Fibroblast of mammary gland (primary cell): ENCODE measurements at regions not wholly inside any gene's neighbourhood (a gene's known extent, or its start where the extent isn't known, plus 50 kb on each side); places are given as distances from the start of the nearest gene placed in this dataset.

Source experiments
- DNase-seq: peaks from one replicate; pipeline ENCODE4 v3.0.0-alpha.2; 2010; ENCODE audit warnings: low read depth
- H3K4me3 ChIP-seq: 2 replicates; pipeline ENCODE4 v1.5.1; 2011; ENCODE audit warnings: low read depth, mild to moderate bottlenecking, low read length, moderate library complexity; ENCODE audit not compliant: control insufficient read depth
- TF ChIP-seq, protein P1 (sequence below): conservative IDR thresholded peaks from 2 replicates; pipeline ENCODE4 v1.5.1; 2011; ENCODE audit warnings: low read depth, low read length, inconsistent platforms; ENCODE audit not compliant: control insufficient read depth, insufficient read depth

DNA sequence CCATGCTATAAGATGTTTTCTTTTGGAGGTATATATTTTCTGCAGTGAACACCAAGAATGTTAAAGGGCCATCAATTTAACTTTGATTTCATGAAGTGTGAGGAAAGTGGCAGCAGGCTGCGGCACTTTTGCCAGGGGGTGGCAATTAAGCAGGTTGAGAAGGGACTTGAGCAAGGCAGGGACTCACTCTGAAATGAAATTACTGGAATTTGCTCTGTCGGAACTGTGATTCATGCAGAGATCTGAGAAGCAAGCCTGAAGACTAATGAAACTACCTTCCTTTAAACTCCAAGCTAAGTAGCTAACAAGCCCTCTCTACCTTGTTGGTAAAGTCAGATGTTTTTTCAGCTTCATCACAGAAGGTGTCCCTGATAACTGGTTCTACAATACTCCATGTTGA lies 441.6 kb downstream of the SIPA1L2 start:
- no peak overlapping the region for H3K4me3 ChIP-seq
- no peak for DNase-seq
- TF ChIP-seq, protein P1, sequence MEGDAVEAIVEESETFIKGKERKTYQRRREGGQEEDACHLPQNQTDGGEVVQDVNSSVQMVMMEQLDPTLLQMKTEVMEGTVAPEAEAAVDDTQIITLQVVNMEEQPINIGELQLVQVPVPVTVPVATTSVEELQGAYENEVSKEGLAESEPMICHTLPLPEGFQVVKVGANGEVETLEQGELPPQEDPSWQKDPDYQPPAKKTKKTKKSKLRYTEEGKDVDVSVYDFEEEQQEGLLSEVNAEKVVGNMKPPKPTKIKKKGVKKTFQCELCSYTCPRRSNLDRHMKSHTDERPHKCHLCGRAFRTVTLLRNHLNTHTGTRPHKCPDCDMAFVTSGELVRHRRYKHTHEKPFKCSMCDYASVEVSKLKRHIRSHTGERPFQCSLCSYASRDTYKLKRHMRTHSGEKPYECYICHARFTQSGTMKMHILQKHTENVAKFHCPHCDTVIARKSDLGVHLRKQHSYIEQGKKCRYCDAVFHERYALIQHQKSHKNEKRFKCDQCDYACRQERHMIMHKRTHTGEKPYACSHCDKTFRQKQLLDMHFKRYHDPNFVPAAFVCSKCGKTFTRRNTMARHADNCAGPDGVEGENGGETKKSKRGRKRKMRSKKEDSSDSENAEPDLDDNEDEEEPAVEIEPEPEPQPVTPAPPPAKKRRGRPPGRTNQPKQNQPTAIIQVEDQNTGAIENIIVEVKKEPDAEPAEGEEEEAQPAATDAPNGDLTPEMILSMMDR: no peak

DNA sequence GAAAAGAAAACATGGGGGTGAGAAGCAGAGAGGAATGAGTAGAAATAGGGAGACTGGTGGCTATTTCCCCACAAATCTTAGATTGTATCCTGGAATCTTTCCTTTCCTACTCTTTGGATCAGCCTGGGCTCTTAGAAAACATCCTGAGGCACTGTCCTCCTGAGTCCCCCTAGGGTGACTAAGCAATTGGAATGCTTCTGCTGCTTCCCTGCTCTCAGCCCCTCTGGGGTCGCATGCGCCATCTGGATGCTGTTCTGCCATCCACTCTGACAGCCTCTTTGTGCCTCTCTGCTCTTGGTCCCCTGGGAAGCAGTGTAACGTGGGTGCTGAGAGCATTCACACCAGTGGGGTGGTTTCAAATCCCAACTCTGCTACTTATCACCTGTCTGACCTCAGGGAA lies 443.0 kb downstream of the SIPA1L2 start:
- no peak for DNase-seq
- no peak overlapping the region for H3K4me3 ChIP-seq
- TF ChIP-seq, protein P1: no peak

DNA sequence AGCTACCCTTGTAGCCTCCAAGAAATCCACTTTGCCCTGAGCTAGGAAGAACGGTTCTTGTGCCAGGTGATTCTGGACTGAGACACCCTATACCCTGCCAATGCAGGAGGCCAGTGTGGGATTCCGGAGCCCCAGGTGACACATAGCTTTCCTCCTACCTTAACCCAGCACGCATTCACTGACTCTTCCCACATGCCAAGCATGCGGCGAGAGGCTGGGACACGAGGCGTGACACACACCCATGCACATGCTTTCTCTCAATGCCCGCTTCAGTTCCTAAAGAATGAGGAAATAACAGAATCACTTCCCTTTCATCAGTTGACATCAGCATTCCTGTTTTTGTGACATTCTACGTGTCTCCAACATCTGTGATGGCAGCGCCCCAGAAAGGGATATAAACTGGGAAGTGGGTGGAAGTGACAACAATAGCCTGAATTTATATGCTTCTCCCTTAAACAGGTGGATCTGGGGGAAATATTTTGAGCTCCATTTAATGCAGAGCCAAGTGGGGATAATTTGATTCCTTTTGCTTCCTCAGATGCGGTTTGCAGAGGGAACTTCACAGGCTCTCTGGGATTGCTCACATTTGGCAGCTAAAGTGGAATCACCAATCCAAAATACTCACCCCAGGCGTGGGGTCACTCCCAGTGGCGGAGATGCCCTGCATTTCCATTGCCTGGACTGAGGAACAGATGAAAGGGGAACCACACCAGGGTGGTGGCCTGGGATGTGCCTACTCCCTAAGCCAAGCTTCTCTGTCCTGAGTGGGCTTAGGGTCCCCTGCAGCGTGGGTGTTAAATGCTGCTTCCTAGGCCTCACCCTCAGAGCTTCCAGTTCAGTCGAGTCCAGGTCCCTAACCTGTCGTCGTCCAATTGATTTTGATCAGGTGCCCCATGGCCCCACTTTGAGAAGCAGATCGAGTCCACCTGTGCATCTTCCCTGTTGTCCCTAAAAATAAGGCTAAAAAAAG lies 445.1 kb downstream of the SIPA1L2 start:
- TF ChIP-seq, protein P1: no peak
- H3K4me3 ChIP-seq: no peak overlapping the region
- DNase-seq: no peak

DNA sequence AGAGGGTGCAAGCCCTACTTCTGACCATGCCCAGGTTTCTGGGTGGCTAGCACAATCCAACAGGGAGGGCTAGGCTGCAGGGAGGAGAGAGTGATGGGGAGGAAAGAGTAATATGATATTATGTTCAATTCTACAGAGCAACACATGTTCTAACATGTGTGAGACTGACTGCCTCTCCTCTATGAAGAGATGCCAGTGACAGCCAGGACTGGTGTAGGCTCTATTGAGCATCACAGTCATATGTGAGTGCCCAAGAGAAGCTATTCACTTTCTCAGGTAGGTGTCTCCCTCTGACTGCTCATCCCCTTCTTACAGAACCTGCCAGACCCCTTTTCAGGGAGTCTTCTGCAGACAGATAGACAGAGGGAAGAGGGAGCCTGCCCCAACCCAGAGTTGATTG lies 446.1 kb downstream of the SIPA1L2 start:
- TF ChIP-seq, protein P1: no peak
- no peak for DNase-seq

DNA sequence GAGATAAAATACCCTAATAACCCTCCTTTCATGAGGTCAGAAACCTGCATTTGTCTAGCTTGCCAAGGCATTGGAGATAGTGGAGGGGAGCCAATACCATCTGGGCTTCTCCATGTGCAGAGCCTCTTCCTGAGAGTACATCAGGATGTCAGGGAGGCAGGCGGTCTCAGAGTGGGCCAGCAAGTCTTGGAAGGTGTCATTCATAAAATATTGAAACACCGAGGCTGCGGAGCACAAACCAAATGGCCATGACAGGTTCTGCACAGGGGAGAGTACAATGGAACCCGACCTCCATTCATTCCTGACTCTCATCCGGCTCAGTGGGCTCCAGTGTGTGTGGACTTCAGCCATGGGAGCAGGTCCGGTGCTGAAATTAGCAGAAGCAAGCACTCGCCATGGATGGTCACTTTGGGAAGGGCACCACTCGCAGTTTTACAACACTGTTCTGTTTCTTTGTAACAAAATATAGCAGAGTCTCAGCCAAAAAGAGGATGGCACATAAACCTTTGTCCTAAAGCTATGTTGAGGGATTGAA lies 446.6 kb downstream of the SIPA1L2 start:
- TF ChIP-seq, protein P1: no peak
- no peak for DNase-seq
- H3K4me3 ChIP-seq: no peak overlapping the region

More for the DNA sequence above, 446.1 kb downstream of the SIPA1L2 start:
- H3K4me3 ChIP-seq: no peak overlapping the region

DNA sequence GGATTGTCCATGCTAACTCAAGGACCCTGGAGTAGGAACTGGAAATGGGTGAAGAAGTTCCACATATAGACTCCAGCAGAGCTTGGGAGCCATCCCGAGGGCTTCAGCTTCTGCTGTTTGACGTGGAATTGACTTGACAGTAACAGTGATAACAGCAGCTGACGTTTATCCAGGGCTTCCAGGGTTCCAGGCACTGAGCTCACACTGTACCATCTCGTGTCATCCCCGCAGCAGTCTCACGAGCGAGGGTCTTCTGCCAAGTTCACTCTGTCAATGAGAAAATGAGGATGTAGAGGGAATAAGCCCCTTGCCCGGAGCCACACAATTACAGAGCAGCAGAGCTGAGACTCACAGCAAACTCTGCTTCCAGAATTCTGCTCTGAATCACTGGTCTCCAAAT lies 447.7 kb downstream of the SIPA1L2 start:
- TF ChIP-seq, protein P1: no peak

More for the DNA sequence above, 447.7 kb downstream of the SIPA1L2 start:
- no peak overlapping the region for H3K4me3 ChIP-seq
- no peak for DNase-seq
